Neural cell (in vitro differentiated cells): ENCODE measurements at regions not wholly inside any gene's neighbourhood (a gene's known extent, or its start where the extent isn't known, plus 50 kb on each side); places are given as distances from the start of the nearest gene placed in this dataset.

Source experiments
- CTCF ChIP-seq: fragments of 450-650 bp; IDR thresholded peaks from 2 replicates; pipeline ENCODE4 v1.5.1; 2014; ENCODE audit warnings: antibody characterized with exemption, mild to moderate bottlenecking, moderate library complexity; ENCODE audit not compliant: poor library complexity, severe bottlenecking
- EP300 ChIP-seq: fragments of 450-650 bp; conservative IDR thresholded peaks from 2 replicates; pipeline ENCODE4 v1.6.1; 2014; ENCODE audit warnings: antibody characterized with exemption, mild to moderate bottlenecking, moderate library complexity; ENCODE audit not compliant: poor library complexity, severe bottlenecking
- EZH2 ChIP-seq: fragments of 200-600, 300-800 bp; shearing (Covaris generic), sonication (generic); IDR thresholded peaks from 2 replicates; pipeline ENCODE4 v1.6.1; 2014; ENCODE audit warnings: antibody characterized with exemption, low read length, borderline replicate concordance, mild to moderate bottlenecking; ENCODE audit not compliant: insufficient read depth, poor library complexity, severe bottlenecking
- POLR2AphosphoS5 ChIP-seq: IDR thresholded peaks from 2 replicates; pipeline ENCODE4 v1.6.1; 2012
- SMC3 ChIP-seq: fragments of 450-650 bp; conservative IDR thresholded peaks from 2 replicates; pipeline ENCODE4 v1.6.1; 2014; ENCODE audit warnings: antibody characterized with exemption, mild to moderate bottlenecking, moderate library complexity; ENCODE audit not compliant: poor library complexity
- TAF1 ChIP-seq: IDR thresholded peaks from 2 replicates; pipeline ENCODE4 v1.6.1; 2012; ENCODE audit warnings: low read depth
- TF ChIP-seq, protein P1 (sequence below): IDR thresholded peaks from 2 replicates; pipeline ENCODE4 v1.6.1; 2012; ENCODE audit warnings: borderline replicate concordance

DNA sequence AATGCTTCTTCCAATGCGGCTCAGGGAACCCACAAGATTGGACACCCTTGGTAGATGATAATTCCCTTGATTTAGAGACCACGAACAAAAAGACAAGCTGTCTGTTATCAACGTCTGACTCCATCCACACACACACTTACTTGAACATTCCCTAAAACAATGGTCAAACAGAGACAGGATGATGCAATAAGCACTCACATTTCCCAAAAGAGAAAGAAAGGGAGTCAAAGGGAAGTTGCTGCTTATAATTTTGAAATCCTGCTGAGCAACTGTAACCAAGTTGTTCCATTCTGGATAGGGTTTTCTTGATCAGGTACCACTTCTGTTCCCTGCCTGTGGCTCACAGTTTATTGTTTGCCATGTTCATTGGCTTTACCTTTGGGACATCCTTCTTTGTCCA, 571.3 kb upstream of the CNTNAP5 start:
- TF ChIP-seq, protein P1, sequence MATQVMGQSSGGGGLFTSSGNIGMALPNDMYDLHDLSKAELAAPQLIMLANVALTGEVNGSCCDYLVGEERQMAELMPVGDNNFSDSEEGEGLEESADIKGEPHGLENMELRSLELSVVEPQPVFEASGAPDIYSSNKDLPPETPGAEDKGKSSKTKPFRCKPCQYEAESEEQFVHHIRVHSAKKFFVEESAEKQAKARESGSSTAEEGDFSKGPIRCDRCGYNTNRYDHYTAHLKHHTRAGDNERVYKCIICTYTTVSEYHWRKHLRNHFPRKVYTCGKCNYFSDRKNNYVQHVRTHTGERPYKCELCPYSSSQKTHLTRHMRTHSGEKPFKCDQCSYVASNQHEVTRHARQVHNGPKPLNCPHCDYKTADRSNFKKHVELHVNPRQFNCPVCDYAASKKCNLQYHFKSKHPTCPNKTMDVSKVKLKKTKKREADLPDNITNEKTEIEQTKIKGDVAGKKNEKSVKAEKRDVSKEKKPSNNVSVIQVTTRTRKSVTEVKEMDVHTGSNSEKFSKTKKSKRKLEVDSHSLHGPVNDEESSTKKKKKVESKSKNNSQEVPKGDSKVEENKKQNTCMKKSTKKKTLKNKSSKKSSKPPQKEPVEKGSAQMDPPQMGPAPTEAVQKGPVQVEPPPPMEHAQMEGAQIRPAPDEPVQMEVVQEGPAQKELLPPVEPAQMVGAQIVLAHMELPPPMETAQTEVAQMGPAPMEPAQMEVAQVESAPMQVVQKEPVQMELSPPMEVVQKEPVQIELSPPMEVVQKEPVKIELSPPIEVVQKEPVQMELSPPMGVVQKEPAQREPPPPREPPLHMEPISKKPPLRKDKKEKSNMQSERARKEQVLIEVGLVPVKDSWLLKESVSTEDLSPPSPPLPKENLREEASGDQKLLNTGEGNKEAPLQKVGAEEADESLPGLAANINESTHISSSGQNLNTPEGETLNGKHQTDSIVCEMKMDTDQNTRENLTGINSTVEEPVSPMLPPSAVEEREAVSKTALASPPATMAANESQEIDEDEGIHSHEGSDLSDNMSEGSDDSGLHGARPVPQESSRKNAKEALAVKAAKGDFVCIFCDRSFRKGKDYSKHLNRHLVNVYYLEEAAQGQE = no peak
- TF ChIP-seq TAF1 (no peak), EZH2 (no peak), EP300 (no peak), CTCF (no peak), SMC3 (no peak), POLR2AphosphoS5 (no peak)
